AG04449 (cell line): ENCODE measurements at regions not wholly inside any gene's neighbourhood (a gene's known extent, or its start where the extent isn't known, plus 50 kb on each side); places are given as distances from the start of the nearest gene placed in this dataset.
"Not testable (repeated sequence)": the region's sequence is repeated elsewhere in the genome, so short reads cannot be mapped to it uniquely, and the experiment has no call there.

Source experiments
- CTCF ChIA-PET: fragments of 350-600 bp; formaldehyde crosslinking; extraction: SDS; loops from one replicate; lab custom pipeline; 2021; ENCODE audit warnings: antibody characterized with exemption; lab: Yijun Ruan, JAX
- POLR2A ChIA-PET: fragments of 400-600, 350-600 bp; formaldehyde crosslinking; extraction: SDS; loops from one replicate; lab custom pipeline; 2020; ENCODE audit warnings: antibody characterized with exemption, inconsistent platforms; lab: Yijun Ruan, JAX
- DNase-seq: peaks from one replicate; pipeline ENCODE4 v3.0.0-alpha.2; 2010; ENCODE audit warnings: low read depth, low spot score
- H3K4me3 ChIP-seq: 2 replicates; pipeline ENCODE4 v1.5.1; 2011; ENCODE audit warnings: low read depth, mild to moderate bottlenecking, control low read depth, low read length
- CTCF ChIP-seq: IDR thresholded peaks from one replicate; pipeline ENCODE4 v1.5.1; 2011; ENCODE audit warnings: mild to moderate bottlenecking, moderate library complexity, low read length, control low read depth, inconsistent platforms; ENCODE audit not compliant: insufficient read depth; ENCODE audit errors: missing control alignments

DNA sequence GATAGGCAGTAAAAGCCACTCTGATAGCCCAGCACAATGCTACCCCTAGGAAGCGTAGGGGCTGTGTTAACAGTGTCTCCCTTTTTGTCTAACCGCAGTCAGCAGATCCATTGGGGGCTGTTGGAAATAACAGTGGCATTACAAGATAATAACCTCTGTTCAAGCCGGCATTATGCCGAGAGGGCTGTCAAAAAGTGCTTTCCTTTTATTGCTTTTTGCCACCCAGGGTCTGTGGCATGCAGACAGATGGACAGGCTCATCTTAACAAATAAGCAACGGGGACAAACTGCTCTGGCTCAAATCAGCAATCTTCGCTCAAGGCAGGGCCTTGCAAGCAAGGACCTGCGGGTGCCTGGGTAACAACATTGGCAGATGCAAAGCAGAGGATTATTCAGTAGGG, 123.3 kb downstream of the TLR4 start:
- H3K4me3 ChIP-seq = no peak overlapping the region
- DNase-seq = no peak
- POLR2A ChIA-PET = no interaction called here
- TF ChIP-seq CTCF = no peak
- CTCF ChIA-PET = interaction anchor here (0.9 kb wide), 1 partner anchor 24 kb away, joined by 3 read pairs; no protein-coding TSS in a partner anchor

DNA sequence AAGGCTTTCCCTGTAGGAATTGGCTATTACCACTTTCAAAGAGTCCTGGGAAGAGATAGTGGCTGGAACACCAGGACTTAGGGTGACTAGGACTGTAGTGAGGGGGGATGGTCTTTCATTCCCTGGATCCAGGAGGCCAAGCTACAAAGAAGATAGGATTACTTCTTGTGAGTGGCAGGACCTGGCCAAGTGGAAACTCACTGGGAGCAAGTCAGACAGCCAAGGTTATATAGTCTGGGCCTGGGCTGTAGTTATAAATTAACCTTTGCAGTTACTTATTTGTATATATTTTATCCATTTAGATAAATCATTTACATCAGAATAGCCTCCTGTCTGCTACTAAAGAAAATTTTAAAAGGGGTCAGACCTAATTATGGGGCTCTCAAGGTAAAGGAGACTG, 124.3 kb downstream of the TLR4 start:
- no peak for DNase-seq
- CTCF ChIA-PET = no interaction called here
- no peak for TF ChIP-seq CTCF
- POLR2A ChIA-PET = no interaction called here
- H3K4me3 ChIP-seq = no peak overlapping the region

GRCh38 chr9:117835798-117836197, 131.6 kb downstream of the TLR4 start:
- no peak for DNase-seq
- CTCF ChIA-PET = no interaction called here
- no peak for TF ChIP-seq CTCF
- POLR2A ChIA-PET = no interaction called here
- no peak overlapping the region for H3K4me3 ChIP-seq

DNA sequence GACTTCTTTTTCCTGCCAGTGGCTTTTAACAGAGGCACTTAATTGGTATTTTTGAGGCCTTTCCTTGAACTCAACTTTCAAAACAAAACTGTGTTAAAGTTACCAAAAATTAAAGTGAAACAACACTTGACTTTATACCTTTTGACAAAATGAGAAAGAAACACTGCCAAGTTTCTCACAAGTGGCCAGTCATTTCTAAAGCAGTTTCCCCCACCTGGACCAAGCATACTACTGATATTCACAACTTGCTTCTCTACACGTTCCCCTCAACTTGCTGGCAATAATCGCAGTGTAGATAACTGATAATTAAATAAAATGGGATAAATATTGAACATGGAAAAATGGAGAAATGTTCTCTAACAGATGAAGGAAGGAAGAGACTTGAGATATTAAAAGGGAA, 135.7 kb downstream of the TLR4 start:
- ChIA-PET POLR2A (no interaction called here), CTCF (no interaction called here)
- H3K4me3 ChIP-seq = no peak overlapping the region
- no peak for TF ChIP-seq CTCF
- no peak for DNase-seq

- POLR2A ChIA-PET, H3K4me3 ChIP-seq, CTCF ChIA-PET, DNase-seq: not testable (repeated sequence)
These were observed 147.7 kb downstream of the TLR4 start for GRCh38 chr9:117851836-117852461.

GRCh38 chr9:117858561-117858960, 154.4 kb downstream of the TLR4 start:
- no peak overlapping the region for H3K4me3 ChIP-seq
- ChIA-PET POLR2A (no interaction called here), CTCF (no interaction called here)
- no peak for DNase-seq
- TF ChIP-seq CTCF = no peak

- DNase-seq = no peak
- CTCF ChIA-PET = no interaction called here
- TF ChIP-seq CTCF = no peak
- POLR2A ChIA-PET = no interaction called here
- H3K4me3 ChIP-seq = no peak overlapping the region
These were observed 156.6 kb downstream of the TLR4 start for GRCh38 chr9:117860849-117861248.
